Skeletal muscle tissue (tissue), 3 donors: ENCODE measurements at regions not wholly inside any gene's neighbourhood (a gene's known extent, or its start where the extent isn't known, plus 50 kb on each side); places are given as distances from the start of the nearest gene placed in this dataset.

Experiments used
- H3K27ac ChIP-seq: one replicate; pipeline ENCODE4 v1.7.0; 2013; ENCODE audit warnings: mild to moderate bottlenecking, low read depth, low read length, inconsistent platforms
- H3K27me3 ChIP-seq, 3 donors: one replicate each; pipeline ENCODE4 v1.7.0; 2013; ENCODE audit warnings: low read length in 3 of 3; ENCODE audit not compliant: control insufficient read depth in 3 of 3, insufficient read depth in 3 of 3
- H3K36me3 ChIP-seq, 3 donors: one replicate each; pipeline ENCODE4 v1.7.0; 2013; ENCODE audit warnings: low read length in 3 of 3; ENCODE audit not compliant: control insufficient read depth in 3 of 3, insufficient read depth in 3 of 3
- H3K4me1 ChIP-seq, 3 donors: one replicate each; pipeline ENCODE4 v1.7.0; 2013; ENCODE audit warnings: low read length in 3 of 3, mild to moderate bottlenecking in 3 of 3; ENCODE audit not compliant: control insufficient read depth in 3 of 3, insufficient read depth in 3 of 3
- H3K4me3 ChIP-seq, 3 donors: one replicate each; pipeline ENCODE4 v1.7.0; 2013; ENCODE audit warnings: low read length in 3 of 3
- H3K9ac ChIP-seq, 3 donors: one replicate each; pipeline ENCODE4 v1.7.0; 2013; ENCODE audit warnings: low read length in 3 of 3, mild to moderate bottlenecking in 3 of 3, moderate library complexity in 2 of 3, low read depth in 1 of 3
- H3K9me3 ChIP-seq, 3 donors: one replicate each; pipeline ENCODE4 v1.7.0; 2013; ENCODE audit warnings: low read length in 3 of 3; ENCODE audit not compliant: control insufficient read depth in 3 of 3
- donor health status: Osteomylitis.

GRCh38 chr17:34126965-34127364, 128.1 kb upstream of the CCL2 start:
- H3K4me1 ChIP-seq: no peaks in the 10 kb centered on the region
- no peaks in the 10 kb centered on the region for H3K9me3 ChIP-seq
- no peak overlapping the region for H3K4me3 ChIP-seq
- H3K9ac ChIP-seq: no peak overlapping the region
- H3K27me3 ChIP-seq: peaks cover 4 to 31% (median 29%) of the 10 kb centered on the region in 3 donors
- H3K36me3 ChIP-seq: no peaks in the 10 kb centered on the region
- H3K27ac ChIP-seq: no peak overlapping the region

- Histone ChIP-seq H3K4me3 (no peak overlapping the region), H3K9me3 (no peaks in the 10 kb centered on the region), H3K9ac (no peak overlapping the region), H3K27me3 (peaks cover 0 to 19% (median 18%) of the 10 kb centered on the region in 3 donors), H3K36me3 (no peaks in the 10 kb centered on the region), H3K4me1 (no peaks in the 10 kb centered on the region), H3K27ac (no peak overlapping the region)
These were observed 124.5 kb upstream of the CCL2 start for GRCh38 chr17:34130544-34130943.

- peaks cover 0 to 17% (median 10%) of the 10 kb centered on the region in 3 donors for H3K27me3 ChIP-seq
- H3K4me1 ChIP-seq: no peaks in the 10 kb centered on the region
- no peaks in the 10 kb centered on the region for H3K36me3 ChIP-seq
- no peak overlapping the region for H3K27ac ChIP-seq
- no peaks in the 10 kb centered on the region for H3K9me3 ChIP-seq
- no peak overlapping the region for H3K9ac ChIP-seq
- H3K4me3 ChIP-seq: no peak overlapping the region
These were observed 123.7 kb upstream of the CCL2 start for GRCh38 chr17:34131386-34131785.

GRCh38 chr17:34133350-34133749, 121.7 kb upstream of the CCL2 start:
- peaks cover 5 to 11% (median 9%) of the 10 kb centered on the region in 3 donors for H3K27me3 ChIP-seq
- H3K9me3 ChIP-seq: no peaks in the 10 kb centered on the region
- no peaks in the 10 kb centered on the region for H3K36me3 ChIP-seq
- H3K4me1 ChIP-seq: no peaks in the 10 kb centered on the region
- H3K9ac ChIP-seq: no peak overlapping the region
- no peak overlapping the region for H3K4me3 ChIP-seq
- no peak overlapping the region for H3K27ac ChIP-seq

GRCh38 chr17:34135841-34136240, 119.2 kb upstream of the CCL2 start:
- no peaks in the 10 kb centered on the region for H3K4me1 ChIP-seq
- H3K9ac ChIP-seq: no peak overlapping the region
- H3K36me3 ChIP-seq: no peaks in the 10 kb centered on the region
- no peak overlapping the region for H3K27ac ChIP-seq
- H3K9me3 ChIP-seq: no peaks in the 10 kb centered on the region
- no peak overlapping the region for H3K4me3 ChIP-seq
- peaks cover 5 to 11% (median 8%) of the 10 kb centered on the region in 3 donors for H3K27me3 ChIP-seq

GRCh38 chr17:34140006-34140405, 115.1 kb upstream of the CCL2 start:
- no peaks in the 10 kb centered on the region for H3K9me3 ChIP-seq
- no peak overlapping the region for H3K27ac ChIP-seq
- no peak overlapping the region for H3K4me3 ChIP-seq
- no peaks in the 10 kb centered on the region for H3K36me3 ChIP-seq
- peaks cover 5 to 11% (median 6%) of the 10 kb centered on the region in 3 donors for H3K27me3 ChIP-seq
- H3K4me1 ChIP-seq: no peaks in the 10 kb centered on the region
- no peak overlapping the region for H3K9ac ChIP-seq

- H3K4me1 ChIP-seq: no peaks in the 10 kb centered on the region
- H3K4me3 ChIP-seq: no peak overlapping the region
- H3K36me3 ChIP-seq: no peaks in the 10 kb centered on the region
- H3K27me3 ChIP-seq: peaks cover 5 to 13% (median 12%) of the 10 kb centered on the region in 3 donors
- no peak overlapping the region for H3K27ac ChIP-seq
- H3K9ac ChIP-seq: no peak overlapping the region
- H3K9me3 ChIP-seq: no peaks in the 10 kb centered on the region
These were observed 113.5 kb upstream of the CCL2 start for GRCh38 chr17:34141590-34141989.

- H3K27me3 ChIP-seq: peaks cover 0 to 10% (median 8%) of the 10 kb centered on the region in 3 donors
- H3K36me3 ChIP-seq: no peaks in the 10 kb centered on the region
These were observed 111.7 kb upstream of the CCL2 start for GRCh38 chr17:34143430-34143829.

GRCh38 chr17:34146440-34147043, 108.5 kb upstream of the CCL2 start:
- Histone ChIP-seq H3K9ac (no peak overlapping the region), H3K4me3 (no peak overlapping the region), H3K4me1 (no peaks in the 10 kb centered on the region), H3K27ac (no peak overlapping the region), H3K9me3 (no peaks in the 10 kb centered on the region), H3K36me3 (no peaks in the 10 kb centered on the region), H3K27me3 (peaks cover 0 to 13% (median 6%) of the 10 kb centered on the region in 3 donors)

More at GRCh38 chr17:34143430-34143829, 111.7 kb upstream of the CCL2 start:
- Histone ChIP-seq H3K27ac (no peak overlapping the region), H3K4me3 (no peak overlapping the region), H3K4me1 (no peaks in the 10 kb centered on the region), H3K9ac (no peak overlapping the region), H3K9me3 (no peaks in the 10 kb centered on the region)

GRCh38 chr17:34151102-34151501, 104.0 kb upstream of the CCL2 start:
- Histone ChIP-seq H3K36me3 (no peaks in the 10 kb centered on the region), H3K4me3 (no peak overlapping the region), H3K4me1 (no peaks in the 10 kb centered on the region), H3K9me3 (no peaks in the 10 kb centered on the region), H3K9ac (no peak overlapping the region), H3K27me3 (peaks cover 25 to 40% (median 28%) of the 10 kb centered on the region in 3 donors), H3K27ac (no peak overlapping the region)
